Endothelial cell of umbilical vein (primary cell): ENCODE measurements at regions not wholly inside any gene's neighbourhood (a gene's known extent, or its start where the extent isn't known, plus 50 kb on each side); places are given as distances from the start of the nearest gene placed in this dataset.

Source experiments
- CTCF ChIP-seq, 2 donors: IDR thresholded peaks; 1 replicate in 1 of 2; 2 replicates in 1 of 2; pipeline ENCODE4 v1.5.1; 2011; ENCODE audit warnings: low read length in 2 of 2, mild to moderate bottlenecking in 2 of 2, moderate library complexity in 2 of 2, control low read depth in 1 of 2, inconsistent platforms in 1 of 2, low read depth in 1 of 2; ENCODE audit not compliant: insufficient read depth in 1 of 2; ENCODE audit errors: extremely low read depth in 1 of 2
- EZH2 ChIP-seq: IDR thresholded peaks from 2 replicates; pipeline ENCODE4 v1.6.1; 2012; ENCODE audit warnings: borderline replicate concordance, low read depth, mild to moderate bottlenecking, moderate library complexity, low read length, inconsistent platforms; ENCODE audit not compliant: severe bottlenecking
- FOS ChIP-seq: IDR thresholded peaks from 2 replicates; pipeline ENCODE4 v1.6.1; 2011; ENCODE audit warnings: mild to moderate bottlenecking, low read length, moderate library complexity, borderline replicate concordance; ENCODE audit not compliant: insufficient read depth
- GATA2 ChIP-seq: IDR thresholded peaks from 2 replicates; pipeline ENCODE4 v1.7.0; 2011; ENCODE audit warnings: low read depth, mild to moderate bottlenecking, moderate library complexity, mixed read lengths, low read length; ENCODE audit not compliant: insufficient read length, insufficient read depth
- JUN ChIP-seq: IDR thresholded peaks from 2 replicates; pipeline ENCODE4 v1.6.1; 2011; ENCODE audit warnings: borderline replicate concordance, low read depth; ENCODE audit not compliant: insufficient read length, insufficient read depth
- MAX ChIP-seq: IDR thresholded peaks from 2 replicates; pipeline ENCODE4 v1.6.1; 2011; ENCODE audit not compliant: insufficient read depth, insufficient read length
- POLR2A ChIP-seq: IDR thresholded peaks from 2 replicates; pipeline ENCODE4 v1.6.1; 2012; ENCODE audit warnings: low read depth, mild to moderate bottlenecking, control low read depth, low read length
- POLR2AphosphoS5 ChIP-seq: IDR thresholded peaks from 2 replicates; pipeline ENCODE4 v1.6.1; 2012; ENCODE audit warnings: low read depth, mild to moderate bottlenecking, control low read depth, low read length, moderate library complexity; ENCODE audit not compliant: insufficient read depth

- no peak for TF ChIP-seq CTCF (IDR thresholded peaks at IDR 0.05; ENCODE audit: extremely low read depth in 1 of 2, insufficient read depth in 1 of 2, low read depth in 1 of 2, low read length in 2 of 2)
- TF ChIP-seq POLR2A = no peak
- TF ChIP-seq JUN = no peak
- TF ChIP-seq POLR2AphosphoS5 = no peak
- no peak for TF ChIP-seq MAX
- TF ChIP-seq EZH2 = no peak
- TF ChIP-seq GATA2 = no peak
- TF ChIP-seq FOS = no peak
Measured at GRCh38 chr3:168859143-168859542, 763.4 kb upstream of the GOLIM4 start.
